ENCODE measurements at regions not wholly inside any gene's neighbourhood (a gene's known extent, or its start where the extent isn't known, plus 50 kb on each side); places are given as distances from the start of the nearest gene placed in this dataset.

- TF ChIP-seq ZNF274 (IDR thresholded peaks at IDR 0.05; ENCODE audit: low read depth, low read length) = no peak
- no peak for TF ChIP-seq YY1 (IDR thresholded peaks at IDR 0.05; ENCODE audit: insufficient read depth, insufficient read length)
These were observed 428.9 kb upstream of the SOX11 start for GRCh38 chr2:5263291-5263690.
